Smooth muscle cell of the brain vasculature (primary cell): ENCODE measurements at regions not wholly inside any gene's neighbourhood (a gene's known extent, or its start where the extent isn't known, plus 50 kb on each side); places are given as distances from the start of the nearest gene placed in this dataset.
A peak's percentile ranks its signal among the peaks of the same experiment; 100 is the strongest.
"Not testable (repeated sequence)": the region's sequence is repeated elsewhere in the genome, so short reads cannot be mapped to it uniquely, and the experiment has no call there.

ENCODE experiments used
- DNase-seq: peaks from one replicate; pipeline ENCODE4 v3.0.0-alpha.2; 2012; ENCODE audit warnings: low read depth, low spot score

GRCh38 chr18:10085416-10085815, 171.6 kb downstream of the VAPA start:
- DNase-seq: no peak

DNA sequence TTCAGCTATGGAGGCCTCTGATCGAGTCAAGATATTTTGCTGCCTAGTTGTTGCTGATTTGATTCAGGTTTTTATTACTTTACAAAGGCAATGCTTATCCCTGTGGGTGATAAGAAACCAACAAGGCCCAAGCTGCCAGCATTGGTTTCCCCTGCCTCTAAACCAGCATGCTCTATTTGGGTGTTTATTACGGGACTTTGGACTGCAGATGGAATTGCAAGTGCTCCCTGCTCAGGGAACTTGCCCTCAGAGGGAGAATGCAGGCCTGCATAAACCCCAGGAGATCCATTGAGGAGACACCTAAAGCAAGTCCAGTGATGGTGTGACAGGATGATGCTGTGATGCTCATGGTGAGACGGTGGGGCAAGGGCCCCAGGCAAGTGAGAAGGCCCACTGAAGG, 172.1 kb downstream of the VAPA start:
- DNase-seq: no peak

GRCh38 chr18:10086458-10087210, 172.8 kb downstream of the VAPA start:
- DNase-seq: peak; percentile 15

DNA sequence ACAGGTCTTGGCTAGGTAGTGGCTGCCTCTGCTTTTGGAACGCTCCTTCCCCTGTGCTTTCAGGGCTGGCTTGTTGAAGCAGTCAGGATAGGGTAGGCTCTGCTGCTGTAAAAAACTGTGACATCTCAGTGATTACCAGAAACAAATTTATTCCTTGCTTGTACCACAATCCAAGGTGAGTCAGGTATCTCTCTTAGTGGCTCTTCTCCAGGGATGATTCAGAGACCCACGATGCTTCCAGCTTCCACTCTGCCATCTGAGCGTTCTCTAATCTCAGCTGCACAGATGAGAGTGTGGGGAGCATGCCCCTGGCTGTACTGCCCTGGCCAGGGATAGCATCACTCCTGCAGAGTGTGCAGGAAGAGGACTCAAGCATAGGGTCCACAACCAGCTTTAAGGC, 174.9 kb downstream of the VAPA start:
- DNase-seq: no peak

- no peak for DNase-seq
Measured at GRCh38 chr18:10089881-10090280, 176.1 kb downstream of the VAPA start.

DNA sequence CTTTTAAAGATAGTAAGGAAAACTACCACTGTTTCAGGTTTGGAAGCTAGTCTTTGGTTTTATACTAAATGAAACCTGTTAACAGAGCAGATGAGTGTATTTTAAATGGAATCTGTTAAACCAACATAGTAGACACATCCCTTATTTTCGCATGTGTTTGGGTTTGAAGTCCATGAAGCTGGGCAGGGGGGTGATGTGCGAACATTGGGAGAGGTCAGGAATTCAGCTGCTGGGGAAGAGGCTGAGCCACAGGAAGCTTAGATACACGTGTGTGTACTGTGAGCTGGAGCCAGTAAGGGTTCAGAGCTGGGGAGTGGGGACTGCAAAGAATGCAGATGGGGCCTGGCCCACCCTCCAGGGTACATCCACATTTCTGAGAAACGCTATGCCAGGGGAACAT, 176.9 kb downstream of the VAPA start:
- no peak for DNase-seq

DNA sequence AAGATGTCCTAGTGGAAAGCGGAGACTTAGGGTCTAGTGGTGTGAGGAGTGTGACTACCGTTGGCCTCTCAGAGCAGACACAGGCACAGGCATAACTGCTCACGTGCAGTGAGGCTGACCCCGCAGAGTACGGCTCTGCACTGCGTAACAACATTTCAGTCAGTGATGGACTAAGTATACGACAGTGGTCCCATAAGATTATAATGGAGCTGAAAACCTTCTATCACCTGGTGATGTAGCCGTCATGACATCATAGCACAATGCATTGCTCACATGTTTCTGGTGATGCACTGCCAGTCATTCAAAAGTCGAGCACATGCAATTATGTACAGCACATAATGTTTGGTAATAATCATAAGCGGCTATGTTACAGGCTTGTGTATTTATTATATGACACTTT, 179.6 kb downstream of the VAPA start:
- DNase-seq: no peak

GRCh38 chr18:10094154-10094553, 180.3 kb downstream of the VAPA start:
- DNase-seq: no peak

DNA sequence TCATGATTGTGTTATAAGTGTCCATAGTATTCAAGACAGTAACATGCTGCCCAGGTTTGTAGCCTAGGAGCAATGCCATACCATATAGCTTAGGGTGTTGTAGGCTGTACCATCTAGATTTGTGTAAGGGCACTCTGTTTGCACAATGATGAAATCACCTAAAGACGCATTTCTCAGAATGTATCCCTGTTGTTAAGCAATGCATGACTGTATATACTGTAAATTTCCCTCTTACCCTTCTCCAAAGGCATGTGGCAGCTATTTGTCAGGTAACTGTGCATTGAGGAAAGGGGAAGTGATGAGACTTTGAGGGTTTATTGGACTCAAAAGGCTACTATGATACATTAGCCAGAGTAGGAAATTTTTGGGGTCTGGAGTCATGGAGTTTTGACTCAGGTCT, 180.8 kb downstream of the VAPA start:
- no peak for DNase-seq

GRCh38 chr18:10095356-10095755, 181.5 kb downstream of the VAPA start:
- no peak for DNase-seq

GRCh38 chr18:10099539-10100140, 185.8 kb downstream of the VAPA start:
- DNase-seq: no peak

DNA sequence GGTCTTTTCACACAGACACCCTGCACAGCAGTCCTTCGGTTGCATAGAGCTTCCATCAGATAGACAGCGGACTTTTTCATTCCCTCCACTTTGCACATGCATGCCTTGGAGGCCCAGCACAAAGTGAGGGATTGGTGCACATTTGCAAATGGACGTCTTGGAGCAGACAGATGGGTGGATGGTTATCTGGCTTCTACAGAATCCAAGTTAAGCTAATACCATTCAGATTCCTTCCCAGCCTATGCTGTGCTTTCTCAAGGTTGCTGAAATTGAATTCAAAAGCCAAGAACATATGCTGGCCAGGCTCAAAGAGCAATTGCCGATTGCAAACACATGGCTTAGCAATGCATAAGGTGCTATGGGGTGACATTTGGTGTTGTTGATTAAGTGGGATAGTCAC, 186.4 kb downstream of the VAPA start:
- no peak for DNase-seq

DNA sequence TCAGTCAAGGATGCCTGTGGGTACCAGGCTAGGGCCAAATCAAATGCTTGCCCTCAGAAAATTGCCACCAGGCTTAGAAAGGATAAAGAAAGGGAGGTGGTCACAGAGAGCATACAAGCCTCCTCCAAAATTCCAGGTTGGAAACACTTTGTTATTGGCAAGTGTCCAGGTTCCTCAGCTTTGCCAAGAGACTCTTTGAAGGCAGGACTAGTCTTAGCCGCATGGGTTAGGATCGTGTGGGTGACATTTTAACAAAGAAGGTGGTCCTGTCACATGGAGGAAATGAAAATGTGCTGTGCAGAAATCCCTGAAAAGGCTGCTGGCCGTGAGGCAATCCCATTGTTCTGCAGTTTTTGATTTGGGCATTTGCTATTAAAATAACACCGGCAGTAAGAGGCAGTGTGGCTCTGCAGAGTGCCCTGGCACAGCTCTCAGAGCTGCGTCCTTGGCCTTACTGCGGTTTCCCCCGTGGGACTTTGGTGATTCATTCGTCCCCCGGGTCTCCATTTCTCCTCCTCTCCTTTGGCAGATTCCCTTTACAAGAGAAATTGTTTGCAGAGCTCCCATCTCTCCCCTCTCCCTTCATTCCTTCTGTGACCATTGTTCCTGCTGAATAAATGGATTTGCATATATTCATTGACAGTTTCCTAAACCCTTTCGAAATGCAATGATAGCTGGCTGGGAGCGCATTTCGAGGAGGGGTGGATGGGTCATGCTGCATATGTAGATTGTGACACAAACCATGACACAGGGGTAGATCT, 187.3 kb downstream of the VAPA start:
- DNase-seq: no peak

- no peak for DNase-seq
Measured at GRCh38 chr18:10101729-10102128, 187.9 kb downstream of the VAPA start.

- not testable (repeated sequence) for DNase-seq
Measured at GRCh38 chr18:10105118-10105517, 191.3 kb downstream of the VAPA start.

DNA sequence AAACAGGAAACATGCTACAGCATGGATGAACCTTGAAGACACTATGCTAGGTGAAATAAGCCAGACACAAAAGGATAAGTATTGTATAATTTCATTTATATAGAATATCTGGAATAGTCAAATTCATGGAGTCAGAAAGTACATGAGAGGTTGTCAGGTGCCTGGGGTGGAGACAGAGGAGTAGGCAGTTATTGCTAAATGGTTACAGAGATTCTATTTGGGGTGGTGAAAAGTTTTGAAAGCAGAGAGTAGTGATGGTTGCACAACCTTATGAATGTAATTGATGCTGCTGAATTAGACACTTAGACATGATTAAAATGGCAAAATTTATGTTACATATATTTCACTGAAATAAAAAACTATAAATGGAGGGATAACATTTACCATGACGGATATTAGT, 197.4 kb downstream of the VAPA start:
- DNase-seq: no peak

- DNase-seq: no peak
Measured at GRCh38 chr18:10111944-10112343, 198.1 kb downstream of the VAPA start.

- DNase-seq: no peak
Measured at GRCh38 chr18:10113121-10114022, 199.6 kb downstream of the VAPA start.

- DNase-seq: no peak
Measured at GRCh38 chr18:10114717-10115463, 201.1 kb downstream of the VAPA start.

GRCh38 chr18:10116574-10116973, 202.8 kb downstream of the VAPA start:
- DNase-seq: no peak

GRCh38 chr18:10119528-10119927, 205.7 kb downstream of the VAPA start:
- DNase-seq: no peak
